ENCODE measurements at regions not wholly inside any gene's neighbourhood (a gene's known extent, or its start where the extent isn't known, plus 50 kb on each side); places are given as distances from the start of the nearest gene placed in this dataset.
"Not testable (repeated sequence)": the region's sequence is repeated elsewhere in the genome, so short reads cannot be mapped to it uniquely, and the experiment has no call there.

DNA sequence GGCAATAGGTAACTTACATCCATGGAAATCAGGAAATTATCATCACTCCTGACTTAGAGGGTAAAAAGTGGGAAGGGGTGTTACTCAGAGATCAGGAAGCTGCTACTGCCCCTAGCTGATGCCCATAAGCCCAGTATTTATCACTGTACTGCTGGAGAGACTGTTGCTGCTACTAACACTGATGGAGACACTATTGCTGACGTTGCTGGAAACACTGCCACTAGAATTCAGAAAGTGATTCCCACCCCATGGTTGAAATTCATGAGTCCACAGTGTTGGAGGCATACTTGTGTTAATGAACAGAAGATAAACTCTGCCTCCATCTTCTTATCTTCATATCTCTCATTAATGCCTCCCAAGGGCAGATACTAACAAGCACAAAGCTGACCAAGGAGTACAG lies 97.6 kb downstream of the MTX3 start:
- no peak for TF ChIP-seq CTCF (IDR thresholded peaks at IDR 0.05; ENCODE audit: low read length, missing control alignments)
- no peak for DNase-seq (ENCODE audit: low read depth)
- no peak overlapping the region for H3K4me3 ChIP-seq (replicated peaks; ENCODE audit: low read depth, low read length)

DNA sequence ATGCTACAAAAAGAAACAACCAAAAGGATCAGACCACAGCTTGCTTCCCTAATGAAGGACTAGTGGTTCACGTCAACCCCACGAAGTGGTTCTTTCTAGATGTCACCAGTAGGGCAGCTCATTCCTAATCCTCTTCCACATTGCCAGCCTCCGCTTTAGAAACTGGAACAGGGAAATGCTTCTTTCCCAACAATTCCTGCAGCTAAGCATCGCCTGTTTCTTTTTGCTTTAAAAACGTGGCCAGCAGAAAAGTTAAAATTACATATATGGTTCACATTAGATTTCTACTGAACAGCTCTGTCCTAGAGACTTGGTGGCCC lies 100.2 kb downstream of the MTX3 start:
- no peak for DNase-seq (ENCODE audit: low read depth)
- H3K4me3 ChIP-seq (replicated peaks; ENCODE audit: low read depth, low read length): no peak overlapping the region
- TF ChIP-seq CTCF (IDR thresholded peaks at IDR 0.05; ENCODE audit: low read length, missing control alignments): no peak

DNA sequence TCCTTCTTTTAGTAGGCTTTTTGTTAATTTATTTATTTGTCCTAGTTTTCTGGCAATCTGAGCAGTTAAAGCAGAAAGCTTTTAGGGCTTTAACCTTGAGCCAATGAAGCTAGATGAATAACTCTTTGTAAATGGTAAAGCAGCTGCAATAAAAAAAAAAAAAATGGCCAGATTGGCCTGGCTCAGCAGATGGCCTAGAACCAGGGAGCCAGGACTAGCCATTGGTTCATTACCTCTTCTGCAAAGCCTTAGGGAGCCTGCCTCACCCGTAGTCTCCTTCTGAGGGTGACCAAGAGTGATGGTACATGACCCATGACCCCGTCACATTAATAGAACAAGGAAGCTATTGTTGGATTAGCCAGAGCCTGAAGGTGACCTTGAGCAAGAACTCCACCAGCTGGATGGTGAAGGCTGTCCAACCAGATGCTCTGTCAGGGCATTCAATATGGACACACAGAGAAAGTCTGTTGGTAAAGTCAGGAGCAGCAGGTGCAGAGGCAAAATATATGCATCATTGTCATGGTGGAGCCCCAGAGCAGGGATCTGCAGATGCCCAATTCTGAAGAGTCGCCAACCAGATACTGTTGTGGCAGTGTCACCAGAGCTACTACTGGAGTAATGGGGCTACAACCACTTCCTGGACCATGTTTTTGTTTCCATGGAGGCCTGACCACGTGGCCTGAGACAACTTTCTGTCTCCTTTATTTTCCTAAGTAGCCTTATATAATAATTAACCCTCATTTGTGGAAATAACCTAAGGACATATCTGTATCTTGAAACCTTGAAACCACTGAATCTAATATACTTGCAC lies 100.7 kb downstream of the MTX3 start:
- no peak for DNase-seq (ENCODE audit: low read depth)
- no peak for TF ChIP-seq CTCF (IDR thresholded peaks at IDR 0.05; ENCODE audit: low read length, missing control alignments)
- H3K4me3 ChIP-seq (replicated peaks; ENCODE audit: low read depth, low read length): no peak overlapping the region

DNA sequence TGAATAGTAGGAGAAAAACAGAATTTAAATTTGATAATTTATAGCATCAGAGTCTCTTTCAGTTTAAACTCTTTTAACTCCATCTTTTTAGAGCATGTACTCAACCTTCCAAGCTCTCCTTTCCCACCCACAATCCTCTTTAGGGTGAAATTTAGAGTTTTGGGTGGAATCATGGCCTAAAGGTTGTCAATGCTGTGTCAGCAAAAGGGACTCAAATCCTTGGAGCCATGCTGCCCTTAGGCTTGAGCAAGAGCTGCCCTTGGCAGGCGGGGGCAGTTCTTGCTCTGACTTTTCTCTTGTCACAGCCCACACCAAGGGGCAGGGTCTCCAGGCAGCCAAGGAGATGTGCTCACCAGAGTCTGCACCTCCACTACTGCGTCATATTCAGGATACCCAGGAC lies 102.4 kb downstream of the MTX3 start:
- no peak overlapping the region for H3K4me3 ChIP-seq (replicated peaks; ENCODE audit: low read depth, low read length)
- no peak for DNase-seq (ENCODE audit: low read depth)
- TF ChIP-seq CTCF (IDR thresholded peaks at IDR 0.05; ENCODE audit: low read length, missing control alignments): no peak

DNA sequence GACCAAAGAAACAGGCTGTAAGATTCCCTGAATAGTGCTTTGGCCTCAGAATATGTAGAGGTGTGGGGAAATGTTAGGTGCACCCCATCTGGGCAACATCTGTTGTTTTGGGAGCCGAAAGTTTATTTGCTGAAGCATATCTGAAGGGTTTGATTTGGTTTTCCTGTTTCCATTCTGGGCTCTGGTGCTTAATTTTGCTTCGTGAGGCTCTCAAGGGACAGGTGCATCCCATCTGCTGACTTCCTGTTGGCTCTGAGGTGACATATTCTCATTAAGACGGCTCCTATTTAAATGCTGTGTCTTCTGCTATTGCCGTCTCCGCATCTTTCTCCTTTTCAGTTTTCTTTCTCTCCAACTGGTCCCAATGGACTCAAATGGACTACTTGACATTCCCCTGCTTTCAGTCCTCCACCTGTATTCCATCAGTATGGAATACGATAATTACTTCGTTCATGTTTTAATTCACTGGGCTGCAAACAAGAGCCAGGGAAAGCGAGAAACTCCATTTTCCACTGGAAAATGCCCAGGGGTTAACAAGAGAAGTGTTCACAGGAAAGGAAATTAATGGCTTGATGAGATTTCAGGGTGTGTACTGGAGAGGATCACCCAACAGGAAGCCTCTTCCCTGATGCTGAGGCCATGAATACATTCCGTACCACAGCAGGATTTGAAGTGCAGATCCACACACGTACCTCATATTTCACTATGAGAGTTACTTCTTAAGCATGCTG lies 104.0 kb downstream of the MTX3 start:
- TF ChIP-seq CTCF (IDR thresholded peaks at IDR 0.05; ENCODE audit: low read length, missing control alignments): no peak
- H3K4me3 ChIP-seq (replicated peaks; ENCODE audit: low read depth, low read length): no peak overlapping the region

DNA sequence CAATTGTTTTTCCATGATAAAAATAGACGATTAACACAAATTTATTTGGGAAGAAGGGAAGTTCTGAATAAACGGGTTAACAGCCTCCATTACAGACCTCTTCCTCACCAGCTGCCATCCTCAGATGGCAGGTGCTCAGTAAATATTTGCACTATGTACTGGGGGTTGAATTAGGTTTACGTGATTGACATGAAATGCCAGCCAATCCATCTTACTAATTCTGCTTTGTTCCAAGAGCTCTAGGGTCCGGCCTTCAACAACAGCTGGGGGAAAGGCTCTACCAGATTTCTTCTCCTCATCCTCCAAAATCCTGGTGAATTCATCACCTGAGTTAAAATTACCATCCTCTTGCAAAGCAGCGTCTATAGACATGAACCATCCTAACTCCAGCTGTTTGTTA lies 104.6 kb downstream of the MTX3 start:
- no peak overlapping the region for H3K4me3 ChIP-seq (replicated peaks; ENCODE audit: low read depth, low read length)
- no peak for TF ChIP-seq CTCF (IDR thresholded peaks at IDR 0.05; ENCODE audit: low read length, missing control alignments)
- DNase-seq (ENCODE audit: low read depth): no peak

More for the DNA sequence above, 104.0 kb downstream of the MTX3 start:
- no peak for DNase-seq (ENCODE audit: low read depth)

DNA sequence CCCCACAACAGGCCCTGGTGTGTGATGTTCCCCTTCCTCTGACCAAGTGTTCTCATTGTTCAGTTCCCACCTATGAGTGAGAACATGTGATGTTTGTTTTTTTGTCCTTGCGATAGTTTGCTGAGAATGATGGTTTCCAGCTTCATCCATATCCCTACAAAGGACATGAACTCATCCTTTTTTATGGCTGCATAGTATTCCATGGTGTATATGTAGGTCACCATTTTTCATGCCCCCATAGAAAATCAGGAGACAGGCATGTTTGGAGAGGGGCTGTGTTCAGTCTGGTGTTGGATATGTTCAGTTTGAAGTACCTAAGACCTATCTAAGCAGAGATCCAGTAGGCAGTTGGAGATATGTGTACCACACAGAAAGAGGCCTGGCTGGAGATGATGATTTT lies 111.2 kb downstream of the MTX3 start:
- DNase-seq (ENCODE audit: low read depth): not testable (repeated sequence)

More for the DNA sequence above, 111.2 kb downstream of the MTX3 start:
- not testable (repeated sequence) for H3K4me3 ChIP-seq (replicated peaks; ENCODE audit: low read depth, low read length)

All from fibroblast of pulmonary artery (primary cell).